ENCODE measurements at regions not wholly inside any gene's neighbourhood (a gene's known extent, or its start where the extent isn't known, plus 50 kb on each side); places are given as distances from the start of the nearest gene placed in this dataset.

DNA sequence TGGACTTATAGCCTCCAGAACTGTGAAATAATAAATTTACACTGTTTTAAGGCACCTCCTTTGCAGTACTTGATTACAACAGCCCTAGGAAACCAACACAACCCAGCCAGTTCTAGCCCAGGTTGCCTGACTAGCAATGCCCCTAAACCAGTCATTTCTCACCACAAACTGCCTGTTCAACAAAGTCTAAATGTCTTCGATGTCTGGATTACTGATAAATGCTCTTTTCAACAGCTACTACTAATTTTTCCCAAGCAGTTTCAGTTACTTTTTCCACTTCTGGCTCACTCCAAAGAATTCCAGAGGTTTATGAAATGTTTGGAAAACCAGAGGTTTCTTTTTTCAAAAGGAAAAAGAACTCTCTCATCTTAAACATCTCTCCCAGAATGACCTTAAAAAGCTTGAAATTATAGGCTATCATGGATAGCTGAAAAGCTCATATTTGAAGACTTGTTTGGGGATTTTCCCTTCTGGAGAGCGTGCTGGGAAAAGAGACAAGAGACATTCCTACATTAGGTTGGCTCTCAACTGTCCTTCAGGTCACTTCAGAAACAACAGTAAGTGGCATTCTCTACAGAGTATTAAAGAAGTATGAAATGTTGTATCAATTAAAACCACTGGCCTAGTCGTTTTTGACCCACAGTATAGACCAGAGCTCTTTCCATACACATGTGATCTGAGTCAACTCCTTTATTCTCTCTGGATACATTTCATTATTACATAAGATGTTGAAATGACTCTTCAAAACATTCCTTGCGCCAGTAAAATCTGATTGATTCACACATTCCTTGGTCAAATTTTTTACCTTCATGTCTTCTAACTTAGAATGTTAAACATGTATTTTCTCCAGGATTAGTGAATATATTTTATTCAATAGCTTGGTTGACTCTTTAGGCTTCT lies 265.9 kb downstream of the COL12A1 start:
- Histone ChIP-seq H3K9ac (ENCODE audit: low read length in 3 of 3) (no peak overlapping the region), H3K27ac (ENCODE audit: low read depth in 2 of 2, low read length in 2 of 2) (no peak overlapping the region), H3K4me1 (ENCODE audit: control insufficient read depth in 2 of 3, insufficient read depth in 2 of 3, low read depth in 1 of 3, low read length in 3 of 3) (no peaks in the 10 kb centered on the region), H3K27me3 (ENCODE audit: control insufficient read depth, insufficient read depth, low read length) (no peaks in the 10 kb centered on the region), H3K36me3 (ENCODE audit: control insufficient read depth in 2 of 3, insufficient read depth in 3 of 3, low read length in 3 of 3) (no peaks in the 10 kb centered on the region), H3K9me3 (ENCODE audit: control insufficient read depth in 2 of 3, insufficient read depth in 1 of 3, low read length in 3 of 3) (no peaks in the 10 kb centered on the region), H3K4me3 (ENCODE audit: low read length in 3 of 3) (no peak overlapping the region)
- TF ChIP-seq, protein P1, sequence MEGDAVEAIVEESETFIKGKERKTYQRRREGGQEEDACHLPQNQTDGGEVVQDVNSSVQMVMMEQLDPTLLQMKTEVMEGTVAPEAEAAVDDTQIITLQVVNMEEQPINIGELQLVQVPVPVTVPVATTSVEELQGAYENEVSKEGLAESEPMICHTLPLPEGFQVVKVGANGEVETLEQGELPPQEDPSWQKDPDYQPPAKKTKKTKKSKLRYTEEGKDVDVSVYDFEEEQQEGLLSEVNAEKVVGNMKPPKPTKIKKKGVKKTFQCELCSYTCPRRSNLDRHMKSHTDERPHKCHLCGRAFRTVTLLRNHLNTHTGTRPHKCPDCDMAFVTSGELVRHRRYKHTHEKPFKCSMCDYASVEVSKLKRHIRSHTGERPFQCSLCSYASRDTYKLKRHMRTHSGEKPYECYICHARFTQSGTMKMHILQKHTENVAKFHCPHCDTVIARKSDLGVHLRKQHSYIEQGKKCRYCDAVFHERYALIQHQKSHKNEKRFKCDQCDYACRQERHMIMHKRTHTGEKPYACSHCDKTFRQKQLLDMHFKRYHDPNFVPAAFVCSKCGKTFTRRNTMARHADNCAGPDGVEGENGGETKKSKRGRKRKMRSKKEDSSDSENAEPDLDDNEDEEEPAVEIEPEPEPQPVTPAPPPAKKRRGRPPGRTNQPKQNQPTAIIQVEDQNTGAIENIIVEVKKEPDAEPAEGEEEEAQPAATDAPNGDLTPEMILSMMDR (IDR thresholded peaks at IDR 0.05; ENCODE audit: borderline replicate concordance, extremely low read depth, insufficient read depth), result no peak
- FAIRE-seq, result no peak
- no peak for DNase-seq
- intact Hi-C loops (cut with DNase I), result no loop called here

DNA sequence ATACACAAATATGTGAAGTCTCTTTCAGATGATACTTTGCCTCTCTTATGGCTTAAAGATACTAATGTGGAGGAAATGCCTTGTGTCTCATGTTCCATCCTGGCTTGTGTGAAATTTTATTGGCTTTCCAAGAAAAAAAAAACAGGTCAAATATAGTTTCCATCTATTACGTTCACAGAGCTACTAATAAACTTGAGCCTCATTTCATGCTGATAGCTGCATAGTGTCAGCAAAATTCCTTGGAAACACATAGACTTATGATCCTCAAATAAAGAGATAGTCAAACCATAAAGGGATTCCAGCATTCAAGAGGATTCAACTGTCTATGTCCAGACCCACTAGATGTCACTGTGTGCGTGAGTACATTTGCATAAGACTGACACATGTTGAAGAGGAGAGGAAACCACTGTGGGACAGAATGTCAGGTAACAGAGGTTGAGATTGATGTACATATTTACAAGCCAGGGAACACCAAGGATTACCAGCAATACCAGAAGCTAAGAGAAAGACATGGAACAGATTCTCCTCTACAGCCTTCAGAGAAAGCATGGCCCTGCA lies 266.6 kb downstream of the COL12A1 start:
- Histone ChIP-seq H3K27me3 (ENCODE audit: control insufficient read depth, insufficient read depth, low read length) (no peaks in the 10 kb centered on the region), H3K9me3 (ENCODE audit: control insufficient read depth in 2 of 3, insufficient read depth in 1 of 3, low read length in 3 of 3) (no peaks in the 10 kb centered on the region), H3K36me3 (ENCODE audit: control insufficient read depth in 2 of 3, insufficient read depth in 3 of 3, low read length in 3 of 3) (no peaks in the 10 kb centered on the region), H3K9ac (ENCODE audit: low read length in 3 of 3) (no peak overlapping the region), H3K27ac (ENCODE audit: low read depth in 2 of 2, low read length in 2 of 2) (no peak overlapping the region), H3K4me3 (ENCODE audit: low read length in 3 of 3) (no peak overlapping the region), H3K4me1 (ENCODE audit: control insufficient read depth in 2 of 3, insufficient read depth in 2 of 3, low read depth in 1 of 3, low read length in 3 of 3) (no peaks in the 10 kb centered on the region)
- intact Hi-C loops (cut with DNase I), result no loop called here
- peak in 1 of 5 donors; percentile 8 for DNase-seq
- TF ChIP-seq, protein P1 (IDR thresholded peaks at IDR 0.05; ENCODE audit: borderline replicate concordance, extremely low read depth, insufficient read depth), result peak; percentile 3
- no peak for FAIRE-seq

DNA sequence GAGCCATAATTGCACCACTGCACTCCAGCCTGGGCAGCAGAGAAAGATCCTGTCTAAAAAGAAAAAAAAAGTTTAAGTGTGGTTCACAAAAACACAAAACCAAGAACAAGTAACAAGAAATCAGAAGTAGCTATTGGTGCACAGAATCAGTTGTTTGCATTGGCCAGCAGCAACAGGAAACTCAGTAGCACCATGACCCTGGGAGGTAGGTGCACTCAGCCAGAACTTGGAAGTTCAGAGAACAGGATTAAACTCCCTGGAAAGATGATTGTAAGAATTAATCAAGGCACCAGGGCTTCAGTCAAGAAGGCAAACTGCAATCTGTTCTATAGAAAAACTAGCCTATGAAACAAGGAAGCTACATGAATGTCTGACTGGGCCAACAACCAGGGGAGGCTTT lies 267.9 kb downstream of the COL12A1 start:
- no peaks in the 10 kb centered on the region for H3K27me3 ChIP-seq (ENCODE audit: control insufficient read depth, insufficient read depth, low read length)
- H3K9ac ChIP-seq (ENCODE audit: low read length in 3 of 3), result no peak overlapping the region
- H3K4me3 ChIP-seq (ENCODE audit: low read length in 3 of 3), result no peak overlapping the region
- no peaks in the 10 kb centered on the region for H3K9me3 ChIP-seq (ENCODE audit: control insufficient read depth in 2 of 3, insufficient read depth in 1 of 3, low read length in 3 of 3)
- TF ChIP-seq, protein P1 (IDR thresholded peaks at IDR 0.05; ENCODE audit: borderline replicate concordance, extremely low read depth, insufficient read depth), result no peak
- no peaks in the 10 kb centered on the region for H3K4me1 ChIP-seq (ENCODE audit: control insufficient read depth in 2 of 3, insufficient read depth in 2 of 3, low read depth in 1 of 3, low read length in 3 of 3)
- H3K36me3 ChIP-seq (ENCODE audit: control insufficient read depth in 2 of 3, insufficient read depth in 3 of 3, low read length in 3 of 3), result no peaks in the 10 kb centered on the region
- DNase-seq, result peak in 2 of 5 donors; percentile 9 to 16
- no peak overlapping the region for H3K27ac ChIP-seq (ENCODE audit: low read depth in 2 of 2, low read length in 2 of 2)
- no peak for FAIRE-seq
- intact Hi-C loops (cut with DNase I), result no loop called here
